GM12878 (cell line): ENCODE measurements at regions not wholly inside any gene's neighbourhood (a gene's known extent, or its start where the extent isn't known, plus 50 kb on each side); places are given as distances from the start of the nearest gene placed in this dataset.
"Not testable (repeated sequence)": the region's sequence is repeated elsewhere in the genome, so short reads cannot be mapped to it uniquely, and the experiment has no call there.

Experiments
- ATAC-seq: fragments of 200-7000 bp; cut with Tn5 transposase; 3 replicates; pipeline ENCODE4 v1.9.1; 2020; ENCODE audit warnings: mild to moderate bottlenecking, moderate library complexity
- BruUV-seq: library from RNA; stranded (reverse); fragments of 400-500 nt; replicated peaks from 2 replicates; lab custom pipeline; 2021; lab: Mats Ljungman, UMichigan
- CTCF ChIA-PET: fragments of 300-600 bp; sonication (Branson Sonifier 250); formaldehyde crosslinking; extraction: SDS; loops from one replicate; lab custom pipeline; 2021; ENCODE audit warnings: inconsistent platforms; lab: Yijun Ruan, JAX
- POLR2A ChIA-PET: fragments of 350-600 bp; formaldehyde crosslinking; extraction: SDS; loops from one replicate; lab custom pipeline; 2021; ENCODE audit warnings: inconsistent platforms; lab: Charles Lee
- RAD21 ChIA-PET: fragments of 300-600 bp; sonication (Branson Sonifier 250); formaldehyde crosslinking; loops from one replicate; lab custom pipeline; 2023; ENCODE audit warnings: antibody characterized with exemption; ENCODE audit not compliant: unreplicated experiment; lab: Charles Lee
- SMC1A ChIA-PET: fragments of 300-600 bp; sonication (Branson Sonifier 250); formaldehyde crosslinking; loops from one replicate; lab custom pipeline; 2023; ENCODE audit not compliant: unreplicated experiment, uncharacterized antibody; lab: Charles Lee
- DNase-seq: peaks from one replicate; pipeline ENCODE4 v3.0.0-alpha.2; 2011; ENCODE audit warnings: low read depth, low spot score
- FAIRE-seq: peaks from 3 replicates; lab custom pipeline; 2011; peaks lifted over from hg19 to GRCh38; lab: Jason Lieb, UNC
- H2AFZ ChIP-seq: 2 replicates; pipeline ENCODE4 v1.6.0; 2011; ENCODE audit warnings: low read depth, low read length, control low read depth; ENCODE audit not compliant: control insufficient read depth
- H3K27ac ChIP-seq: 2 replicates; pipeline ENCODE4 v1.5.1; 2011; ENCODE audit warnings: control low read depth; ENCODE audit not compliant: control insufficient read depth, insufficient read depth
- H3K27me3 ChIP-seq, 2 experiments: replicated peaks in 1 of 2; 2 replicates each; pipeline versions ENCODE4 v1.6.0 to v1.6.1; 2011; ENCODE audit warnings: low read length in 1 of 2; ENCODE audit not compliant: control insufficient read depth in 2 of 2, insufficient read depth in 2 of 2
- H3K36me3 ChIP-seq, 2 experiments: 2 replicates each; pipeline ENCODE4 v1.5.1; 2011; ENCODE audit warnings: low read length in 1 of 2; ENCODE audit not compliant: control insufficient read depth in 2 of 2, insufficient read depth in 2 of 2
- H3K4me1 ChIP-seq: 2 replicates; pipeline ENCODE4 v1.6.1; 2011; ENCODE audit warnings: mild to moderate bottlenecking, low read length, moderate library complexity, mixed read lengths; ENCODE audit not compliant: control insufficient read depth, insufficient read depth
- H3K4me2 ChIP-seq: 2 replicates; pipeline ENCODE4 v1.6.0; 2011; ENCODE audit warnings: control low read depth; ENCODE audit not compliant: control insufficient read depth, insufficient read depth
- H3K4me3 ChIP-seq: fragments of 200-600 bp; sonication (generic); 2 replicates; pipeline ENCODE4 v1.5.1; 2016
- H3K79me2 ChIP-seq: 2 replicates; pipeline ENCODE4 v1.6.0; 2011; ENCODE audit warnings: low read length; ENCODE audit not compliant: control insufficient read depth, insufficient read depth
- H3K9ac ChIP-seq: 2 replicates; pipeline ENCODE4 v1.8.0; 2011; ENCODE audit warnings: low read length, control low read depth, mixed read lengths; ENCODE audit not compliant: control insufficient read depth, insufficient read depth
- H3K9me3 ChIP-seq: replicated peaks from 3 replicates; pipeline ENCODE4 v1.5.1; 2011; ENCODE audit warnings: mild to moderate bottlenecking, low read length; ENCODE audit not compliant: control insufficient read depth, insufficient read depth
- H4K20me1 ChIP-seq: 2 replicates; pipeline ENCODE4 v1.6.0; 2011; ENCODE audit not compliant: control insufficient read depth, insufficient read depth
- ATF2 ChIP-seq: IDR thresholded peaks from 2 replicates; pipeline ENCODE4 v1.6.1; 2012; ENCODE audit warnings: low read length, inconsistent platforms
- CHD4 ChIP-seq: fragments of 200-600 bp; sonication (generic); IDR thresholded peaks from 2 replicates; pipeline ENCODE4 v1.6.1; 2016; ENCODE audit warnings: mild to moderate bottlenecking
- HCFC1 ChIP-seq: fragments of 150-350 bp; IDR thresholded peaks from 2 replicates; pipeline ENCODE4 v1.6.1; 2014; ENCODE audit warnings: low read length
- MYB ChIP-seq: fragments of 150-350 bp; IDR thresholded peaks from 2 replicates; pipeline ENCODE4 v1.6.1; 2014; ENCODE audit warnings: mild to moderate bottlenecking, low read depth, low read length, borderline replicate concordance
- NBN ChIP-seq: fragments of 450-650 bp; IDR thresholded peaks from 2 replicates; pipeline ENCODE4 v1.6.1; 2016
- POLR2AphosphoS5 ChIP-seq: IDR thresholded peaks from 2 replicates; pipeline ENCODE4 v1.6.1; 2011; ENCODE audit warnings: mild to moderate bottlenecking, low read length, inconsistent platforms
- ZBED1 ChIP-seq: IDR thresholded peaks from 2 replicates; pipeline ENCODE4 v1.6.1; 2016; ENCODE audit warnings: borderline replicate concordance
- ZBTB11 ChIP-seq: fragments of 450-650 bp; formaldehyde crosslinking; IDR thresholded peaks from 2 replicates; pipeline ENCODE4 v1.5.0; 2022; ENCODE audit warnings: mild to moderate bottlenecking, missing genetic modification characterization
- ZNF207 ChIP-seq: fragments of 450-650 bp; IDR thresholded peaks from 2 replicates; pipeline ENCODE4 v1.6.1; 2014; ENCODE audit warnings: antibody characterized with exemption, mild to moderate bottlenecking, borderline replicate concordance
- ZNF24 ChIP-seq: fragments of 450-650 bp; IDR thresholded peaks from 2 replicates; pipeline ENCODE4 v1.6.1; 2017; ENCODE audit warnings: antibody characterized with exemption, mild to moderate bottlenecking
- ZSCAN29 ChIP-seq: fragments of 450-650 bp; IDR thresholded peaks from 2 replicates; pipeline ENCODE4 v1.6.1; 2017; ENCODE audit warnings: mild to moderate bottlenecking, moderate library complexity
- WGBS: methylation state at CpG from one replicate; pipeline ENCODE4 v1.1.6; 2016; ENCODE audit warnings: low lambda C conversion rate; ENCODE audit not compliant: insufficient replicate concordance, insufficient coverage; ENCODE audit errors: missing lambda C conversion rate; 5-methylcytosine and 5-hydroxymethylcytosine counted together
- in situ Hi-C: fragments of 300-500 bp; cut with MboI; formaldehyde crosslinking; loops from 9 replicates; pipeline ENCODE4 v1.14.3; 2018; ENCODE audit warnings: mixed read lengths
- intact Hi-C: fragments of 100-400 bp; cut with micrococcal nuclease; formaldehyde crosslinking; loops from one replicate; pipeline ENCODE4 v1.14.2; 2022; ENCODE audit not compliant: unreplicated experiment

DNA sequence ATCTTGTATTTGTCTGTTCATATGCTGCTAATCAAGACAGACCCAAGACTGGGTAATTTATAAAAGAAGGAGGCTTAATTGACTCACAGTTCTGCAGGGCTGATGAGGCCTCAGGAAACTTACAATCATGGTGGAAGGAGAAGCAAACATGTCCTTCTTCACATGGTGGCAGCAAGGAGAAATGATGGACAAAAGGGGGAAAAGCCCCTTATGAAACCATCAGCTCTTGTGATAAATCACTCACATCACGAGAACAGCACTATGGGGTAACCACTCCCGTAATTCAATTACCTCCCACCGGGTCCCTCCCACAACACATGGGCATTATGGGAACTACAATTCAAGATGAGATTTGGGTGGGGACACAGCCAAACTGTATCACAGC lies 117.0 kb downstream of the TTC6 start:
- 22% methylated on average over 3 of the region's 3 CpGs for WGBS
- CTCF ChIA-PET, H3K9ac ChIP-seq, ATAC-seq, POLR2A ChIA-PET, FAIRE-seq, H2AFZ ChIP-seq, RAD21 ChIA-PET, H3K4me2 ChIP-seq, H3K36me3 ChIP-seq, H3K4me1 ChIP-seq, intact Hi-C loops, H3K27me3 ChIP-seq, H4K20me1 ChIP-seq, H3K79me2 ChIP-seq, H3K4me3 ChIP-seq, BruUV-seq, DNase-seq, in situ Hi-C loops, SMC1A ChIA-PET, H3K27ac ChIP-seq, H3K9me3 ChIP-seq: not testable (repeated sequence)

DNA sequence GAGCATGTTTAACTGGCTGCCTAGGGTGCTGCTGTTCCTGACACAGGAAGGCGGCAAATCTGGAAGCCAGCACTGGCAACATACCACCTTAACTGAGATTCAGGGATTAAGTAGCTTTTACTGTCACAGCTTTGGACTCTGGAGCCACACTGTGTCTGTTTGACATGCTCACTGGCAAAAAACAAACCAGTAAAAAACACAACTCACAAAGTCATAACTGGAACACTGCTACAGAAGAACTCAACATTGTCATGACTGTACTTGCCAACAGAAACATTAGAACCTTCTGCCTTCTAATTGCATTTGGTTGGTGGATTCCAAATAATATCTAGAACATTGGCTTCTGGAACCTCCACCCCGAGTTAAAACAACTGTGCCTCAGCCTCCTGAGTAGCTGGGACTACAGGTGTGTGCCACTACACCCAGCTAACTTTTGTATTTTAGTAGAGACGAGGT lies 117.6 kb downstream of the TTC6 start:
- ChIA-PET POLR2A (no interaction called here), RAD21 (no interaction called here), SMC1A (no interaction called here), CTCF (no interaction called here)
- no peaks in the 10 kb centered on the region for H3K27me3 ChIP-seq
- H3K4me3 ChIP-seq, result no peak overlapping the region
- intact Hi-C loops (no loop called here), in situ Hi-C loops (no loop called here)
- H3K36me3 ChIP-seq, result no peaks in the 10 kb centered on the region
- no peaks in the 10 kb centered on the region for H3K4me1 ChIP-seq
- H3K9me3 ChIP-seq, result no peaks in the 10 kb centered on the region
- no peak overlapping the region for H3K9ac ChIP-seq
- TF ChIP-seq CHD4, result no peak
- no peak for TF ChIP-seq POLR2AphosphoS5
- no peak for TF ChIP-seq ZBED1
- TF ChIP-seq ZNF207, result no peak
- no peak for TF ChIP-seq ATF2
- no peak for TF ChIP-seq HCFC1
- no peak for TF ChIP-seq ZBTB11 (CRISPR knock-in tag)
- no peak for TF ChIP-seq ZNF24
- no peak for TF ChIP-seq NBN
- no peak for TF ChIP-seq MYB
- TF ChIP-seq ZSCAN29, result no peak
- 11% methylated on average over 3 of the region's 3 CpGs for WGBS
- no peaks in the 10 kb centered on the region for H4K20me1 ChIP-seq
- FAIRE-seq, result no peak
- no peak for DNase-seq
- H3K79me2 ChIP-seq, result no peaks in the 10 kb centered on the region
- H3K27ac ChIP-seq, result no peak overlapping the region
- no peak for ATAC-seq
- H3K4me2 ChIP-seq, result no peak overlapping the region
- no peak overlapping the region for H2AFZ ChIP-seq
- BruUV-seq, result no TSS peak
